Endothelial cell of umbilical vein (primary cell): ENCODE measurements at regions not wholly inside any gene's neighbourhood (a gene's known extent, or its start where the extent isn't known, plus 50 kb on each side); places are given as distances from the start of the nearest gene placed in this dataset.

ENCODE experiments used
- BruUV-seq: library from RNA; stranded (reverse); fragments of 400-500 nt; replicated peaks from 2 replicates; lab custom pipeline; 2021; lab: Mats Ljungman, UMichigan
- CTCF ChIA-PET: fragments of 300-600, 350-600 bp; sonication (Branson Sonifier 250); formaldehyde crosslinking; loops from one replicate; lab custom pipeline; 2021; ENCODE audit warnings: antibody characterized with exemption, inconsistent platforms; lab: Charles Lee
- POLR2A ChIA-PET: fragments of 300-600, 350-600 bp; sonication (Branson Sonifier 250); formaldehyde crosslinking; loops from one replicate; lab custom pipeline; 2021; ENCODE audit warnings: antibody characterized with exemption, inconsistent platforms; lab: Charles Lee
- DNase-seq: peaks from one replicate; pipeline ENCODE4 v3.0.0-alpha.2; 2011; ENCODE audit warnings: low read depth, low spot score
- FAIRE-seq: peaks from 2 replicates; lab custom pipeline; 2011; peaks lifted over from hg19 to GRCh38; lab: Jason Lieb, UNC
- H2AFZ ChIP-seq: 2 replicates; pipeline ENCODE4 v1.6.0; 2012; ENCODE audit warnings: low read depth, low read length, control low read depth, inconsistent platforms
- H3K27ac ChIP-seq: 2 replicates; pipeline ENCODE4 v1.5.1; 2011; ENCODE audit warnings: low read depth, mild to moderate bottlenecking, control low read depth, low read length, moderate library complexity; ENCODE audit not compliant: insufficient read depth
- H3K27me3 ChIP-seq, 2 experiments: 2 replicates each; pipeline versions ENCODE4 v1.6.0 to v1.6.1; 2011; ENCODE audit warnings: low read length in 2 of 2, mixed read lengths in 1 of 2; ENCODE audit not compliant: control insufficient read depth in 2 of 2, insufficient read depth in 2 of 2
- H3K36me3 ChIP-seq, 2 experiments: 2 replicates in 1 of 2; 3 replicates in 1 of 2; pipeline ENCODE4 v1.5.1; 2011; ENCODE audit warnings: low read length in 2 of 2, mild to moderate bottlenecking in 1 of 2, moderate library complexity in 1 of 2; ENCODE audit not compliant: control insufficient read depth in 2 of 2, insufficient read depth in 2 of 2; ENCODE audit errors: extremely low read depth in 1 of 2
- H3K4me1 ChIP-seq: 3 replicates; pipeline ENCODE4 v1.5.1; 2011; ENCODE audit warnings: mild to moderate bottlenecking, low read length; ENCODE audit not compliant: control insufficient read depth, insufficient read depth; ENCODE audit errors: extremely low read depth
- H3K4me2 ChIP-seq: 2 replicates; pipeline ENCODE4 v1.6.1; 2011; ENCODE audit warnings: low read length, control low read depth, mixed read lengths; ENCODE audit not compliant: insufficient read depth
- H3K4me3 ChIP-seq, 3 experiments: fragments of 200-600 bp in 1 of 3; sonication (generic), shearing (Covaris generic) in 1 of 3; replicated peaks in 1 of 3; 2 replicates each; pipeline ENCODE4 v1.5.1; 2011 to 2016; ENCODE audit warnings: control low read depth in 3 of 3, low read length in 3 of 3, mild to moderate bottlenecking in 2 of 3, inconsistent platforms in 1 of 3, low read depth in 1 of 3, moderate library complexity in 1 of 3; ENCODE audit not compliant: insufficient read depth in 1 of 3
- H3K79me2 ChIP-seq: 2 replicates; pipeline ENCODE4 v1.6.0; 2012; ENCODE audit warnings: low read length, inconsistent platforms; ENCODE audit not compliant: control insufficient read depth, insufficient read depth
- H3K9ac ChIP-seq: replicated peaks from 2 replicates; pipeline ENCODE3; 2011; ENCODE audit warnings: low read length, control low read depth; ENCODE audit not compliant: insufficient read depth; ENCODE audit errors: extremely low read depth
- H3K9me1 ChIP-seq: replicated peaks from 3 replicates; pipeline ENCODE4 v1.6.0; 2011; ENCODE audit warnings: mild to moderate bottlenecking, low read length; ENCODE audit not compliant: control insufficient read depth, insufficient read depth; ENCODE audit errors: extremely low read depth
- H3K9me3 ChIP-seq: replicated peaks from 2 replicates; pipeline ENCODE4 v1.5.1; 2012; ENCODE audit warnings: low read length, inconsistent platforms; ENCODE audit not compliant: control insufficient read depth, insufficient read depth
- H4K20me1 ChIP-seq: replicated peaks from 2 replicates; pipeline ENCODE3; 2011; ENCODE audit warnings: mild to moderate bottlenecking, low read length; ENCODE audit not compliant: control insufficient read depth, insufficient read depth; ENCODE audit errors: extremely low read depth
- CTCF ChIP-seq, 2 donors: IDR thresholded peaks; 1 replicate in 1 of 2; 2 replicates in 1 of 2; pipeline ENCODE4 v1.5.1; 2011; ENCODE audit warnings: low read length in 2 of 2, mild to moderate bottlenecking in 2 of 2, moderate library complexity in 2 of 2, control low read depth in 1 of 2, inconsistent platforms in 1 of 2, low read depth in 1 of 2; ENCODE audit not compliant: insufficient read depth in 1 of 2; ENCODE audit errors: extremely low read depth in 1 of 2
- EZH2 ChIP-seq: IDR thresholded peaks from 2 replicates; pipeline ENCODE4 v1.6.1; 2012; ENCODE audit warnings: borderline replicate concordance, low read depth, mild to moderate bottlenecking, moderate library complexity, low read length, inconsistent platforms; ENCODE audit not compliant: severe bottlenecking
- FOS ChIP-seq: IDR thresholded peaks from 2 replicates; pipeline ENCODE4 v1.6.1; 2011; ENCODE audit warnings: mild to moderate bottlenecking, low read length, moderate library complexity, borderline replicate concordance; ENCODE audit not compliant: insufficient read depth
- GATA2 ChIP-seq: IDR thresholded peaks from 2 replicates; pipeline ENCODE4 v1.7.0; 2011; ENCODE audit warnings: low read depth, mild to moderate bottlenecking, moderate library complexity, mixed read lengths, low read length; ENCODE audit not compliant: insufficient read length, insufficient read depth
- JUN ChIP-seq: IDR thresholded peaks from 2 replicates; pipeline ENCODE4 v1.6.1; 2011; ENCODE audit warnings: borderline replicate concordance, low read depth; ENCODE audit not compliant: insufficient read length, insufficient read depth
- MYC ChIP-seq: IDR thresholded peaks from one replicate; pipeline ENCODE4 v1.6.1; 2011; ENCODE audit warnings: mild to moderate bottlenecking, low read depth, low read length
- POLR2A ChIP-seq: IDR thresholded peaks from 2 replicates; pipeline ENCODE4 v1.6.1; 2012; ENCODE audit warnings: low read depth, mild to moderate bottlenecking, control low read depth, low read length
- POLR2AphosphoS5 ChIP-seq: IDR thresholded peaks from 2 replicates; pipeline ENCODE4 v1.6.1; 2012; ENCODE audit warnings: low read depth, mild to moderate bottlenecking, control low read depth, low read length, moderate library complexity; ENCODE audit not compliant: insufficient read depth
- dilution Hi-C: fragments of 300-500 bp; cut with MboI; formaldehyde crosslinking; loops from one replicate; pipeline ENCODE4 v1.15.0; 2019; ENCODE audit warnings: low sequenced_read_pairs; ENCODE audit not compliant: extremely low pct_ligation_motif_present
- intact Hi-C: fragments of 100-400 bp; cut with micrococcal nuclease; formaldehyde crosslinking; loops from one replicate; pipeline ENCODE4 v1.10.0; 2022
- TF ChIP-seq, protein P1 (sequence below): IDR thresholded peaks from 2 replicates; pipeline ENCODE4 v1.6.1; 2011; ENCODE audit not compliant: insufficient read depth, insufficient read length

GRCh38 chrX:39414290-39414854 lies 613.1 kb downstream of the MID1IP1 start:
- Histone ChIP-seq H3K9me3 (no peaks in the 10 kb centered on the region), H3K4me1 (peaks cover 17% of the 10 kb centered on the region), H3K9ac (no peak overlapping the region), H3K79me2 (no peaks in the 10 kb centered on the region), H2AFZ (no peak overlapping the region), H3K27ac (no peak overlapping the region), H3K4me2 (no peak overlapping the region), H3K4me3 (no peak overlapping the region), H3K9me1 (no peaks in the 10 kb centered on the region), H3K27me3 (no peaks in the 10 kb centered on the region), H4K20me1 (no peaks in the 10 kb centered on the region), H3K36me3 (no peaks in the 10 kb centered on the region)
- intact Hi-C loops (loop anchor here (10.0 kb wide), 1 partner anchor 200 kb away; no protein-coding TSS in a partner anchor), dilution Hi-C loops (no loop called here)
- no peak for DNase-seq
- ChIA-PET CTCF (no interaction called here), POLR2A (no interaction called here)
- FAIRE-seq = no peak
- TF ChIP-seq EZH2 (no peak), CTCF (IDR thresholded peaks at IDR 0.05; ENCODE audit: extremely low read depth in 1 of 2, insufficient read depth in 1 of 2, low read depth in 1 of 2, low read length in 2 of 2) (no peak), FOS (no peak), JUN (no peak), GATA2 (no peak), POLR2AphosphoS5 (no peak), MYC (no peak), POLR2A (no peak)
- TF ChIP-seq, protein P1, sequence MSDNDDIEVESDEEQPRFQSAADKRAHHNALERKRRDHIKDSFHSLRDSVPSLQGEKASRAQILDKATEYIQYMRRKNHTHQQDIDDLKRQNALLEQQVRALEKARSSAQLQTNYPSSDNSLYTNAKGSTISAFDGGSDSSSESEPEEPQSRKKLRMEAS = no peak
- BruUV-seq = no TSS peak
